H9 (cell line): ENCODE measurements at regions not wholly inside any gene's neighbourhood (a gene's known extent, or its start where the extent isn't known, plus 50 kb on each side); places are given as distances from the start of the nearest gene placed in this dataset.

ENCODE experiments used
- DNase-seq: peaks from one replicate; pipeline ENCODE4 v3.0.0-alpha.2; 2017
- H2AFZ ChIP-seq: one replicate; pipeline ENCODE4 v1.6.1; 2013; ENCODE audit warnings: mild to moderate bottlenecking, low read length, control low read depth, moderate library complexity
- H2AK5ac ChIP-seq: 2 replicates; pipeline ENCODE4 v1.6.1; 2013; ENCODE audit warnings: low read length, control low read depth, mixed read lengths; ENCODE audit not compliant: insufficient read length
- H2BK120ac ChIP-seq: one replicate; pipeline ENCODE4 v1.6.1; 2013; ENCODE audit warnings: low read depth, mild to moderate bottlenecking, low read length, control low read depth, inconsistent platforms; ENCODE audit not compliant: poor library complexity, severe bottlenecking
- H2BK12ac ChIP-seq: 2 replicates; pipeline ENCODE4 v1.6.1; 2013; ENCODE audit warnings: low read length, control low read depth, mixed read lengths, low read depth; ENCODE audit not compliant: insufficient read length
- H2BK15ac ChIP-seq: 2 replicates; pipeline ENCODE4 v1.6.1; 2013; ENCODE audit warnings: low read depth, low read length, control low read depth
- H2BK20ac ChIP-seq: one replicate; pipeline ENCODE4 v1.6.1; 2013; ENCODE audit warnings: low read depth, mild to moderate bottlenecking, low read length, control low read depth, inconsistent platforms; ENCODE audit not compliant: poor library complexity, severe bottlenecking
- H2BK5ac ChIP-seq: 2 replicates; pipeline ENCODE4 v1.6.1; 2013; ENCODE audit warnings: low read length, control low read depth, mixed read lengths; ENCODE audit not compliant: insufficient read length
- H3K14ac ChIP-seq: 2 replicates; pipeline ENCODE4 v1.6.1; 2013; ENCODE audit warnings: low read length, control low read depth; ENCODE audit not compliant: insufficient read depth
- H3K18ac ChIP-seq: 2 replicates; pipeline ENCODE4 v1.6.1; 2013; ENCODE audit warnings: low read depth, mild to moderate bottlenecking, mixed read lengths, low read length, control low read depth; ENCODE audit not compliant: insufficient read length
- H3K23ac ChIP-seq: 2 replicates; pipeline ENCODE4 v1.6.1; 2013; ENCODE audit warnings: low read length, control low read depth, mixed read lengths, low read depth; ENCODE audit not compliant: insufficient read length
- H3K23me2 ChIP-seq: 2 replicates; pipeline ENCODE4 v1.6.1; 2013; ENCODE audit warnings: low read depth, mild to moderate bottlenecking, mixed read lengths, low read length, control low read depth; ENCODE audit not compliant: insufficient read length, poor library complexity, severe bottlenecking
- H3K27ac ChIP-seq: 2 replicates; pipeline ENCODE4 v1.5.1; 2013; ENCODE audit warnings: low read length, control low read depth, mixed read lengths, low read depth; ENCODE audit not compliant: insufficient read length
- H3K27me3 ChIP-seq: 2 replicates; pipeline ENCODE4 v1.6.1; 2013; ENCODE audit warnings: low read length, control low read depth, inconsistent platforms; ENCODE audit not compliant: insufficient read depth
- H3K4ac ChIP-seq: 2 replicates; pipeline ENCODE4 v1.6.1; 2013; ENCODE audit warnings: low read depth, mild to moderate bottlenecking, control low read depth, inconsistent platforms, low read length, moderate library complexity
- H3K4me1 ChIP-seq: 2 replicates; pipeline ENCODE4 v1.6.1; 2013; ENCODE audit warnings: low read length, control low read depth, inconsistent platforms; ENCODE audit not compliant: insufficient read depth
- H3K4me2 ChIP-seq: 2 replicates; pipeline ENCODE4 v1.6.1; 2013; ENCODE audit warnings: low read length, control low read depth, mixed read lengths; ENCODE audit not compliant: insufficient read length, insufficient read depth
- H3K56ac ChIP-seq: 2 replicates; pipeline ENCODE4 v1.6.1; 2013; ENCODE audit warnings: low read depth, mild to moderate bottlenecking, mixed read lengths, low read length, control low read depth; ENCODE audit not compliant: insufficient read length
- H3K79me1 ChIP-seq: 2 replicates; pipeline ENCODE4 v1.6.1; 2013; ENCODE audit warnings: low read depth, mild to moderate bottlenecking, moderate library complexity, low read length, control low read depth, inconsistent platforms; ENCODE audit not compliant: insufficient read depth, poor library complexity, severe bottlenecking
- H3K79me2 ChIP-seq: 2 replicates; pipeline ENCODE4 v1.6.1; 2013; ENCODE audit warnings: low read length, control low read depth, inconsistent platforms; ENCODE audit not compliant: insufficient read depth
- H3K9ac ChIP-seq: 2 replicates; pipeline ENCODE4 v1.6.1; 2013; ENCODE audit warnings: low read length, control low read depth, mixed read lengths; ENCODE audit not compliant: insufficient read length; ENCODE audit errors: extremely low read depth
- H3K9me3 ChIP-seq: one replicate; pipeline ENCODE4 v1.6.1; 2013; ENCODE audit warnings: low read depth, low read length, inconsistent platforms; ENCODE audit not compliant: control insufficient read depth
- H3T11ph ChIP-seq: one replicate; pipeline ENCODE4 v1.6.1; 2013; ENCODE audit warnings: mild to moderate bottlenecking, low read length, control low read depth, inconsistent platforms
- H4K20me1 ChIP-seq: one replicate; pipeline ENCODE4 v1.6.1; 2013; ENCODE audit not compliant: control insufficient read depth, insufficient read length, insufficient read depth
- H4K5ac ChIP-seq: 2 replicates; pipeline ENCODE4 v1.6.1; 2013; ENCODE audit warnings: low read depth, mild to moderate bottlenecking, mixed read lengths, low read length, control low read depth; ENCODE audit not compliant: insufficient read length
- H4K8ac ChIP-seq: replicated peaks from 2 replicates; pipeline ENCODE4 v1.6.1; 2013; ENCODE audit warnings: low read length, control low read depth, mixed read lengths, low read depth; ENCODE audit not compliant: insufficient read length
- H4K91ac ChIP-seq: 2 replicates; pipeline ENCODE4 v1.6.1; 2013; ENCODE audit warnings: low read depth, mild to moderate bottlenecking, moderate library complexity, mixed read lengths, low read length, control low read depth; ENCODE audit not compliant: insufficient read length
- H3K27ac Mint-ChIP-seq, 3 experiments: 2 replicates in 2 of 3; 3 replicates in 1 of 3; pipeline ENCODE4 v1.8.0; 2020 to 2021; ENCODE audit warnings: mixed read lengths in 3 of 3, mild to moderate bottlenecking in 1 of 3, moderate library complexity in 1 of 3
- H3K27me3 Mint-ChIP-seq: 2 replicates; pipeline ENCODE4 v1.8.0; 2021; ENCODE audit warnings: low read depth, mild to moderate bottlenecking, moderate library complexity, mixed read lengths
- H3K36me3 Mint-ChIP-seq, 3 experiments: 2 replicates in 2 of 3; 3 replicates in 1 of 3; pipeline ENCODE4 v1.8.0; 2020 to 2021; ENCODE audit warnings: low read depth in 3 of 3, mixed read lengths in 3 of 3; ENCODE audit not compliant: insufficient read depth in 1 of 3
- H3K4me1 Mint-ChIP-seq, 2 experiments: 2 replicates each; pipeline ENCODE4 v1.8.0; 2020; ENCODE audit warnings: mixed read lengths in 2 of 2
- H3K4me3 Mint-ChIP-seq, 2 experiments: 2 replicates in 1 of 2; 3 replicates in 1 of 2; pipeline ENCODE4 v1.8.0; 2020 to 2021; ENCODE audit warnings: mild to moderate bottlenecking in 2 of 2, mixed read lengths in 2 of 2, moderate library complexity in 1 of 2
- H3K9me3 Mint-ChIP-seq, 2 experiments: 2 replicates in 1 of 2; 3 replicates in 1 of 2; pipeline ENCODE4 v1.8.0; 2020; ENCODE audit warnings: mild to moderate bottlenecking in 2 of 2, mixed read lengths in 2 of 2, moderate library complexity in 1 of 2
- WGBS: extraction: QIAGEN DNeasy Blood & Tissue Kit; methylation state at CpG from one replicate; pipeline ENCODE4 v1.1.7; 2013; ENCODE audit warnings: missing lambda C conversion rate, low lambda C conversion rate, mixed read lengths; ENCODE audit not compliant: insufficient read length; ENCODE audit errors: extremely low coverage; 5-methylcytosine and 5-hydroxymethylcytosine counted together
- TF ChIP-seq, protein P1 (sequence below): fragments of 200-600 bp; sonication (generic); conservative IDR thresholded peaks from 3 replicates; pipeline ENCODE4 v1.8.0; 2021; ENCODE audit warnings: antibody characterized with exemption, mild to moderate bottlenecking

DNA sequence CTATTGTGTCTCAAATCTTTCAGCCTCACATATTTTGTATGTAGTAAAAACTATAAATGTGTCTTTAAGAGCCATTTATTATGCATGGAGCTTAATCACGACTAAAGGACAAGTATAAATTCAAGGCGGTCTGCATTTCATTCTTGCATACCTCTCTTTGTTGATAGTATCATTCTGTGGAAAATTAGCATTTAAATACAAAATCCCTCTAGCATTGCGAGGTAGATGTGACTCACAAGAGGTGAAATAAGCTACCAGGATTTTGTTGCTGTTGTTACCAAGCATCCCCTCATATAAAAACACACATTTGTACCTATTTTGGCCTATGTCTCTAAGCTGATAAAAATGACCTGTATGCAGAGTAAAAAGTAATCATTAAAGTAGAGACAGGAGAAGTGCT lies 537.4 kb upstream of the LUZP2 start:
- no peak overlapping the region for H2BK12ac ChIP-seq
- no peak overlapping the region for H3K4me3 Mint-ChIP-seq
- H4K5ac ChIP-seq, result no peak overlapping the region
- no peak overlapping the region for H3K14ac ChIP-seq
- no peak overlapping the region for H3K4ac ChIP-seq
- H2AK5ac ChIP-seq, result no peak overlapping the region
- no peak overlapping the region for H4K8ac ChIP-seq
- no peaks in the 10 kb centered on the region for H3K79me2 ChIP-seq
- WGBS, result no CpG with 5 or more reads among the region's 3 CpGs
- no peak overlapping the region for H3K18ac ChIP-seq
- no peak overlapping the region for H2AFZ ChIP-seq
- peaks cover 2 to 4% of the 10 kb centered on the region in 2 experiments; a peak in 2 of 5 replicates for H3K9me3 Mint-ChIP-seq
- no peaks in the 10 kb centered on the region for H4K20me1 ChIP-seq
- H3K23me2 ChIP-seq, result no peaks in the 10 kb centered on the region
- no peak overlapping the region for H4K91ac ChIP-seq
- no peak overlapping the region for H2BK15ac ChIP-seq
- H3K27me3 ChIP-seq, result no peaks in the 10 kb centered on the region
- H3K4me2 ChIP-seq, result no peak overlapping the region
- TF ChIP-seq, protein P1, sequence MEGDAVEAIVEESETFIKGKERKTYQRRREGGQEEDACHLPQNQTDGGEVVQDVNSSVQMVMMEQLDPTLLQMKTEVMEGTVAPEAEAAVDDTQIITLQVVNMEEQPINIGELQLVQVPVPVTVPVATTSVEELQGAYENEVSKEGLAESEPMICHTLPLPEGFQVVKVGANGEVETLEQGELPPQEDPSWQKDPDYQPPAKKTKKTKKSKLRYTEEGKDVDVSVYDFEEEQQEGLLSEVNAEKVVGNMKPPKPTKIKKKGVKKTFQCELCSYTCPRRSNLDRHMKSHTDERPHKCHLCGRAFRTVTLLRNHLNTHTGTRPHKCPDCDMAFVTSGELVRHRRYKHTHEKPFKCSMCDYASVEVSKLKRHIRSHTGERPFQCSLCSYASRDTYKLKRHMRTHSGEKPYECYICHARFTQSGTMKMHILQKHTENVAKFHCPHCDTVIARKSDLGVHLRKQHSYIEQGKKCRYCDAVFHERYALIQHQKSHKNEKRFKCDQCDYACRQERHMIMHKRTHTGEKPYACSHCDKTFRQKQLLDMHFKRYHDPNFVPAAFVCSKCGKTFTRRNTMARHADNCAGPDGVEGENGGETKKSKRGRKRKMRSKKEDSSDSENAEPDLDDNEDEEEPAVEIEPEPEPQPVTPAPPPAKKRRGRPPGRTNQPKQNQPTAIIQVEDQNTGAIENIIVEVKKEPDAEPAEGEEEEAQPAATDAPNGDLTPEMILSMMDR, result no peak
- H3T11ph ChIP-seq, result no peak overlapping the region
- H2BK20ac ChIP-seq, result no peak overlapping the region
- peak overlapping the region; percentile 68 to 88 (median 87); a peak in 6 of 7 replicates for H3K27ac Mint-ChIP-seq
- H3K27me3 Mint-ChIP-seq, result no peaks in the 10 kb centered on the region
- peaks cover 2 to 8% (median 4%) of the 10 kb centered on the region in 3 experiments; a peak in 4 of 7 replicates for H3K36me3 Mint-ChIP-seq
- H3K56ac ChIP-seq, result no peak overlapping the region
- H3K4me1 ChIP-seq, result peaks cover 3% of the 10 kb centered on the region; the same call in 1 of the 2 replicates
- DNase-seq, result no peak
- H3K9ac ChIP-seq, result no peak overlapping the region
- no peak overlapping the region for H2BK5ac ChIP-seq
- H3K23ac ChIP-seq, result no peak overlapping the region
- peaks cover 23 to 32% of the 10 kb centered on the region in 2 experiments for H3K4me1 Mint-ChIP-seq
- H3K9me3 ChIP-seq, result no peaks in the 10 kb centered on the region
- H3K27ac ChIP-seq, result no peak overlapping the region
- H2BK120ac ChIP-seq, result no peak overlapping the region
- H3K79me1 ChIP-seq, result no peaks in the 10 kb centered on the region
